GM12865 (cell line): ENCODE measurements at regions not wholly inside any gene's neighbourhood (a gene's known extent, or its start where the extent isn't known, plus 50 kb on each side); places are given as distances from the start of the nearest gene placed in this dataset.

Experiments
- DNase-seq: peaks from one replicate; pipeline ENCODE4 v3.0.0; 2010; ENCODE audit warnings: low read depth
- H3K4me3 ChIP-seq: 2 replicates; pipeline ENCODE4 v1.5.1; 2011; ENCODE audit warnings: mild to moderate bottlenecking, low read depth, low read length, control low read depth
- TF ChIP-seq, protein P1 (sequence below): IDR thresholded peaks from 2 replicates; pipeline ENCODE4 v1.5.1; 2011; ENCODE audit warnings: low read length, control low read depth, low read depth, inconsistent platforms; ENCODE audit not compliant: insufficient read depth; ENCODE audit errors: missing control alignments

- no peak overlapping the region for H3K4me3 ChIP-seq
- DNase-seq: no peak
- TF ChIP-seq, protein P1, sequence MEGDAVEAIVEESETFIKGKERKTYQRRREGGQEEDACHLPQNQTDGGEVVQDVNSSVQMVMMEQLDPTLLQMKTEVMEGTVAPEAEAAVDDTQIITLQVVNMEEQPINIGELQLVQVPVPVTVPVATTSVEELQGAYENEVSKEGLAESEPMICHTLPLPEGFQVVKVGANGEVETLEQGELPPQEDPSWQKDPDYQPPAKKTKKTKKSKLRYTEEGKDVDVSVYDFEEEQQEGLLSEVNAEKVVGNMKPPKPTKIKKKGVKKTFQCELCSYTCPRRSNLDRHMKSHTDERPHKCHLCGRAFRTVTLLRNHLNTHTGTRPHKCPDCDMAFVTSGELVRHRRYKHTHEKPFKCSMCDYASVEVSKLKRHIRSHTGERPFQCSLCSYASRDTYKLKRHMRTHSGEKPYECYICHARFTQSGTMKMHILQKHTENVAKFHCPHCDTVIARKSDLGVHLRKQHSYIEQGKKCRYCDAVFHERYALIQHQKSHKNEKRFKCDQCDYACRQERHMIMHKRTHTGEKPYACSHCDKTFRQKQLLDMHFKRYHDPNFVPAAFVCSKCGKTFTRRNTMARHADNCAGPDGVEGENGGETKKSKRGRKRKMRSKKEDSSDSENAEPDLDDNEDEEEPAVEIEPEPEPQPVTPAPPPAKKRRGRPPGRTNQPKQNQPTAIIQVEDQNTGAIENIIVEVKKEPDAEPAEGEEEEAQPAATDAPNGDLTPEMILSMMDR: no peak
These were observed 248.2 kb downstream of the SKAP2 start for GRCh38 chr7:26616235-26616634.

- TF ChIP-seq, protein P1: no peak
- no peak for DNase-seq
- no peak overlapping the region for H3K4me3 ChIP-seq
These were observed 247.3 kb downstream of the SKAP2 start for GRCh38 chr7:26617066-26617465.
